ENCODE measurements at regions not wholly inside any gene's neighbourhood (a gene's known extent, or its start where the extent isn't known, plus 50 kb on each side); places are given as distances from the start of the nearest gene placed in this dataset.

DNA sequence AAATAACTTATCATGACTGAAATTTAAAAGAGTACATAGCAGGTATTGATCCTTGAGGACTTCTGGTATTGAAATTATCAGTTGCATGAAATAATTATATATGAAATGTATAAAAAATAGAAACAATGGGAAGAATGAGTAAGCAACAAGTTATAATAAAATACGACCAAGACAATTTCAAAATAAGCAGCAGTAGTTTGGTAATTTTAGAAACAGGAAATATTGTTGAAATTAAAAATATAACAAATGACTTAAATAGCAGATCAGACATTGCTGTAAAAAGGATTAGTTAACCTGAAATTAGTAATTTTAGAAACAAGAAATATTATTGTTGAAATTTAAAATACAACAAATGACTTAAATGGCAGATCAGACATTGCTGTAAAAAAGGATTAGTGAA, 152.3 kb downstream of the BTC start:
- Histone ChIP-seq H3K4me3 (no peak overlapping the region), H3K36me3 (no peaks in the 10 kb centered on the region), H3K4me1 (no peaks in the 10 kb centered on the region), H3K27me3 (replicated peaks in 1 of 7) (no peaks in the 10 kb centered on the region), H3K9me3 (peaks cover 0 to 7% (median 0%) of the 10 kb centered on the region in 8 donors), H3K27ac (no peak overlapping the region)
- no peak for TF ChIP-seq POLR2A (IDR thresholded peaks at IDR 0.05)
- TF ChIP-seq, protein P1, sequence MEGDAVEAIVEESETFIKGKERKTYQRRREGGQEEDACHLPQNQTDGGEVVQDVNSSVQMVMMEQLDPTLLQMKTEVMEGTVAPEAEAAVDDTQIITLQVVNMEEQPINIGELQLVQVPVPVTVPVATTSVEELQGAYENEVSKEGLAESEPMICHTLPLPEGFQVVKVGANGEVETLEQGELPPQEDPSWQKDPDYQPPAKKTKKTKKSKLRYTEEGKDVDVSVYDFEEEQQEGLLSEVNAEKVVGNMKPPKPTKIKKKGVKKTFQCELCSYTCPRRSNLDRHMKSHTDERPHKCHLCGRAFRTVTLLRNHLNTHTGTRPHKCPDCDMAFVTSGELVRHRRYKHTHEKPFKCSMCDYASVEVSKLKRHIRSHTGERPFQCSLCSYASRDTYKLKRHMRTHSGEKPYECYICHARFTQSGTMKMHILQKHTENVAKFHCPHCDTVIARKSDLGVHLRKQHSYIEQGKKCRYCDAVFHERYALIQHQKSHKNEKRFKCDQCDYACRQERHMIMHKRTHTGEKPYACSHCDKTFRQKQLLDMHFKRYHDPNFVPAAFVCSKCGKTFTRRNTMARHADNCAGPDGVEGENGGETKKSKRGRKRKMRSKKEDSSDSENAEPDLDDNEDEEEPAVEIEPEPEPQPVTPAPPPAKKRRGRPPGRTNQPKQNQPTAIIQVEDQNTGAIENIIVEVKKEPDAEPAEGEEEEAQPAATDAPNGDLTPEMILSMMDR (IDR thresholded peaks at IDR 0.05 in 8 of 11, conservative IDR thresholded peaks at IDR 0.05 in 3 of 11), result no peak
- TF ChIP-seq POLR2AphosphoS5 (IDR thresholded peaks at IDR 0.05), result no peak
- DNase-seq, result no peak
- intact Hi-C loops (cut with DNase I; ENCODE audit: low total_unique reads), result no loop called here
- 18 to 34% (median 31%) methylated on average over 1 of the region's 1 CpG for WGBS, 5 donors

DNA sequence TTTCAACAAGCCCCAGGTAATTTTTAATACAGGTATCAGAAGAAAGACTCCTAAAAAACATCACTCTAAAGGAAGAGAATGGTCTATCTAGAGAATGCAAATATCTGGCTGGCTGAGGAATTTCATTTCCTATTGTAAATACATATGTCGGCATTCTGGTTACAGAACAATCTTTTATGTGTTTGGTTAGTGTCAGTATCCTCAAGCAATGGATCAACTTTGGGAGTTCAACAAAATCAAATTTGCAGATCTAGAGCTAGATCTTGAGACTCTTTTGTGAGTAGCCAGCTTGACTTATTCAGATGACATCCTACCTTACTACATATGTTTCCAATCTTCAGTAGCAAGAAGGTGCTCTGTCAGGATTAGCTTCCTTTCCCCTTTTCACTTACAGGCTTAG, 145.1 kb downstream of the BTC start:
- intact Hi-C loops (cut with DNase I; ENCODE audit: low total_unique reads), result no loop called here
- no peak overlapping the region for H3K4me3 ChIP-seq
- TF ChIP-seq POLR2AphosphoS5 (IDR thresholded peaks at IDR 0.05), result no peak
- H3K9me3 ChIP-seq, result peaks cover 0 to 7% (median 0%) of the 10 kb centered on the region in 8 donors
- H3K27ac ChIP-seq, result no peak overlapping the region
- 89 to 100% (median 93%) methylated on average over 1 of the region's 1 CpG for WGBS, 5 donors
- H3K27me3 ChIP-seq (replicated peaks in 1 of 7), result no peaks in the 10 kb centered on the region
- no peaks in the 10 kb centered on the region for H3K36me3 ChIP-seq
- no peak for DNase-seq
- H3K4me1 ChIP-seq, result no peaks in the 10 kb centered on the region

DNA sequence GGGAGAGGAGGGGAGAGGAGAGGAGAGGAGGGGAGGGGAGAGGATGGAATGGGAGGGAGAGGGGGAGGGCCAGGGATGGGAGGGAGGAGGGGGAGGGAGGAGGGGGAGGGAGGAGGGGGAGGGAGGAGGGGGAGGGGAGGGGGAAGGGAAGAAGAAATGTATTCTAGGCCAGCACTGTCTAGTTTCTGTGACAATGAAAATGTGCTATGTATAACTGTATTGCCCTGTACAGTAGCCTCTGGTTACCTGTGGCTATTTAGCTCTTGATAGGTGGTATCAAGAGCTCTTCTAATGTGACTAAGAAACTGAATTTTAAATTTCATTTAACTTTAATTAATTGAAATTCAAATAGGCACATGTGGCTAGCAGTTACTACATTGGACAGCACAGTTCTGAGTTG, 143.1 kb downstream of the BTC start:
- no peaks in the 10 kb centered on the region for H3K36me3 ChIP-seq
- intact Hi-C loops (cut with DNase I; ENCODE audit: low total_unique reads), result no loop called here
- H3K9me3 ChIP-seq, result no peaks in the 10 kb centered on the region
- no peak overlapping the region for H3K4me3 ChIP-seq
- H3K27ac ChIP-seq, result no peak overlapping the region
- no peak for DNase-seq
- TF ChIP-seq POLR2AphosphoS5 (IDR thresholded peaks at IDR 0.05), result no peak
- TF ChIP-seq POLR2A (IDR thresholded peaks at IDR 0.05), result no peak
- TF ChIP-seq, protein P1 (IDR thresholded peaks at IDR 0.05 in 8 of 11, conservative IDR thresholded peaks at IDR 0.05 in 3 of 11), result no peak
- H3K4me1 ChIP-seq, result no peaks in the 10 kb centered on the region
- H3K27me3 ChIP-seq (replicated peaks in 1 of 7), result no peaks in the 10 kb centered on the region

DNA sequence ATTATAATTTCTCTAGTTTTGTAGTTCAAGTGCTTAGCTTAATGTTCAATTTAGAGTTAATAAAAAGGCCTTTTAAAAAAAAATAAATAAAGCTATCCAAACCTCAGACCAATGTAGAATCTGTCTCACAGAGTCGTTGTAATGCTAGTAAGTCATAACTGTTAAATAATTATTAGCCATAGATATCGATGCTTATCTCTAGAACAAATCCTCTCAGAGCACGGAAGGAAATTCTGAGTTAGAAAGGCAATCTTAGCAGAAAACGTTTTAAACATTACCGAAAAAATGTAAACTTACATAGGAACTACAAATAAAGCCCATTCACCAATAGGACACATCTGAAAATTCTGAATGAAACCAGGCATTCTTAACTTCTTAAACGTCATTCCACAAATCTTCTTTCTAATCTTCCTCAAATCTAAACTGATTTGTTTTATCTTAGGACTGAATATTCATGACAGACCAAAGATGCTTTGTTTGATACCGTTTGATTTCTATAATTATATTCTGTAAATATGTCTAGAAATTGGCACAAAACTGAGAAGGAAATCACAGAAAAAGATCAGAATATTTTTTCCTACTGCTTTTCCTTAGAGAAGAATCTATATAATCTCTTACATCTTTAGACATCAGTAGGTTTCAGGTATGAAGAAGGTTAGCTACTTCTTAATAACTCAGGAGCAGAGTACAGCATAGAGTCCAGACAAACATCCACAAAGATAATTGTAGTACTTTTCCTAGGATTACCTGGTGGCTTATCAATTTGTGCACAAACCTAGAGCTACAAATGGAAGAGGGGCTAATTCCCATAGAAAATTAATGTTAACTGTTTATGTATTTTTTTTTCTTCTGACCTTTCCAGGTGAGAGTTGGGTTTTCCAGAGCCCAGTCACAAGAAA, 140.7 kb downstream of the BTC start:
- intact Hi-C loops (cut with DNase I; ENCODE audit: low total_unique reads), result no loop called here
- no peak overlapping the region for H3K27ac ChIP-seq
- DNase-seq, result no peak
- H3K36me3 ChIP-seq, result no peaks in the 10 kb centered on the region
- no peak for TF ChIP-seq POLR2AphosphoS5 (IDR thresholded peaks at IDR 0.05)
- TF ChIP-seq, protein P1 (IDR thresholded peaks at IDR 0.05 in 8 of 11, conservative IDR thresholded peaks at IDR 0.05 in 3 of 11), result no peak
- TF ChIP-seq POLR2A (IDR thresholded peaks at IDR 0.05), result no peak
- no peaks in the 10 kb centered on the region for H3K4me1 ChIP-seq
- WGBS, 5 donors, result 79 to 85% (median 82%) methylated on average over 7 of the region's 7 CpGs
- H3K4me3 ChIP-seq, result no peak overlapping the region
- no peaks in the 10 kb centered on the region for H3K9me3 ChIP-seq
- no peaks in the 10 kb centered on the region for H3K27me3 ChIP-seq (replicated peaks in 1 of 7)
